Sciatic nerve (tissue), 2 donors: ENCODE measurements at regions not wholly inside any gene's neighbourhood (a gene's known extent, or its start where the extent isn't known, plus 50 kb on each side); places are given as distances from the start of the nearest gene placed in this dataset.

Experiments used
- ATAC-seq: fragments of 200-7000 bp; cut with Tn5 transposase; one replicate; pipeline ENCODE4 v1.9.1; 2020; ENCODE audit warnings: mild to moderate bottlenecking, moderate library complexity
- DNase-seq: peaks from one replicate; pipeline ENCODE4 v3.0.0-alpha.2; 2020; ENCODE audit warnings: low spot score
- intact Hi-C: fragments of 100-400 bp; cut with DNase I; formaldehyde crosslinking; loops from one replicate; pipeline ENCODE4 v1.14.2; 2022
- donor health status: DM: no; HTN: no; CAD: no.
- donor health status: DM: no; HTN: no; CAD: no.

GRCh38 chr9:29741169-29741568, 2167.9 kb upstream of the C9orf72 start:
- DNase-seq = no peak
- no peak for ATAC-seq
- intact Hi-C loops = no loop called here

DNA sequence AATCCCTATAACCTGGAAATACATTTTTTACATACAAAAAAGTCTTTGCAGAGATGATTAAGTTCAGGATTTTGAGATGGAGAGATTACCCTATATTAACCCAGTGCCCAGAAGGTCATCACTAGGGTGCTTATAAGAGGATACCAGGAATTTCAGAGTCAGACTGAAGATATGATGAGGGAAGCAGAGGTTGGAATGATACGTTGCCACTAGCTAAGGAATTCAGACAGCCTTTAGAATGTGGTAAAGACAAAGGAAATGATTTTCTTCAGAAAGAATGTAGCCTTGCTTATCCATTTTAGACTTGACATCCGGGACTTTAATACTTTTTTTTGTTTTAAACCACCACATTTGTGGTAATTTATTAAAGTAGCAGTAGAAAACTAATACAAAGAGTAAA, 2176.8 kb upstream of the C9orf72 start:
- intact Hi-C loops = no loop called here
- DNase-seq (no peak), ATAC-seq (no peak)

GRCh38 chr9:29751226-29751625, 2177.9 kb upstream of the C9orf72 start:
- DNase-seq (no peak), ATAC-seq (no peak)
- intact Hi-C loops = no loop called here

DNA sequence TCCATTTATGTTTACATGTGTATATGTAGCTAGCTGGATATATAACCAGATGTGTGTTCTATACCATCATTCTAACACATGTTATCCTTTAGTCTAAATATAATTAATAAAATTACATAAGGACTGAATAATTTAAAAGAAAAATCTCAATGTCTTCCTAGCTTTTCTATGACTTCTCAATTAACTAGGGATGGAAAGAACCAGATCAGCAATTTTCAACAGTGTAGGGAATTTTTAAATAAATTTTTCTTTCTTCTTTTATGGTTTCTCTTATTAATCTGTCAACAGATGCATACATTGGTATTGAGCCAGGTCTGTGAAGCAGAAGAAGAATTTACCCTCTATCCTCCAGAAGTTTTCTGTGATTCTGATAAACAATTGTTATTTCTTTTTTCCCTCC, 2180.4 kb upstream of the C9orf72 start:
- DNase-seq = no peak
- no peak for ATAC-seq

DNA sequence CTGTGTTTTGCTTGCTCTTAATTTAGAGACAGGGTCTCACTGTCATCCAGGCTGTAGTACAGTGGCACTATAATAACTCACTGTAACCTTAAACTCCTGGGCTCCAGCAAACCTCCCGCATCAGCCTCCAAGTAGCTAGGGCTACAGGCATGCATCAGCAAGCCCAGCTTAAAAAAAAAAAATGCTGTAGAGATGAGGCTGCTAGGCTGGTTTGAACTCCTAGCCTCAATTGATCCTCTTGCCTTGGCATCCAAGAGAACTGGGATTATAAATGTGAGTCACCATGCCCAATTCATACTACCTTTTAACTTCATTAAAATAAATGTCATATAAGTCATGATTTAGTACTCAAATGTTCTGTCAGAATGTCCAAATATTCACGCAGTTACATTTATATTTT, 2195.7 kb upstream of the C9orf72 start:
- ATAC-seq (no peak), DNase-seq (no peak)
- intact Hi-C loops = no loop called here

More for the DNA sequence above, 2180.4 kb upstream of the C9orf72 start:
- intact Hi-C loops = no loop called here

- DNase-seq (no peak), ATAC-seq (no peak)
- intact Hi-C loops = no loop called here
These were observed 2200.4 kb upstream of the C9orf72 start for GRCh38 chr9:29773676-29774075.

GRCh38 chr9:29775491-29775890, 2202.2 kb upstream of the C9orf72 start:
- ATAC-seq = no peak
- intact Hi-C loops = no loop called here
- DNase-seq = no peak

DNA sequence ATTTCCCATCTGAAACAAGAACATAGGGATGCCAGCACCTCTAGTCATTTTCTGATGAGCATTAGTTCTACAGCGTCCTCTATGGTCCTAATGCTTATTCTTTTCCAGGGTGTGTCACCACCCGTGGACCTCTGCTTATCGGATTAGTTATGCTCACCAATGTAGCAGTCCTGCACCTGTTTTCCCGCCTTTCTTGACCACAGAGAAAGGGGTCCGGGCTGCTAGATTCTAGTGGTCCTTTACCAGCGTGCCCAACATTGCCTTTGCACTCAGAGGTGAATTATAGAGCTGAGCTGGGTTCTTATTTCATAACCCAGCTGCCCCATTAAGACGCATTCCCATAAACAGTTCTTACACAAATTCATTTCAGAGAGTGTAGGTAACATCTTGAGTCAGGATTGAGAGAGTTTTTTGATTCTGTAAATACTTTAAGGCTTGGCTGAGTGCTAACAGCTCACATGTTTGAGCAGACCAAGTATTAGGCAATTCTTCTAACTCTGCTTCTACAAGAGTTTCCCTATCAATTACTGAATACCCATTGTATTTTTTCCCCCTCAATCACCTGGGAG, 2205.1 kb upstream of the C9orf72 start:
- intact Hi-C loops = no loop called here
- DNase-seq (no peak), ATAC-seq (no peak)

DNA sequence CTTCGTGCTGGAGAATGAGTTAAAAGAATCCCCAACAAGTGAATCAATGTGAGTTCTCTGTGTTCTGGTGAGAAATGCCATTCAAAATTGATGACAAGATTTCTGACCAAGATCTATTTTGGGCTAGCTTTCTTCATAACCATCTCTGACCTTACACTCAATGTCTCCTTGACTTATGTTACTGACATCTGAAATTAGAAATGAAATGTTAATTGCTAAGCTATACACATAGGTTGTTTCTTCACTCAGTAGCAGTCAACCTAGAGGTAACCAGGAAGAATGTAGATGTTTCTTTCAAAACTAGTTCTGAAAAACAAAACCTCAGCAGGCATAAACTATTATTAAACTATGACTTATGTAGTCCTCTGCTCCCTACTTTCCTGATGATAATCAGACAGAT, 2220.7 kb upstream of the C9orf72 start:
- no peak for ATAC-seq
- intact Hi-C loops = no loop called here
- DNase-seq = no peak

- intact Hi-C loops = no loop called here
- DNase-seq (no peak), ATAC-seq (no peak)
These were observed 2223.1 kb upstream of the C9orf72 start for GRCh38 chr9:29796291-29796952.

DNA sequence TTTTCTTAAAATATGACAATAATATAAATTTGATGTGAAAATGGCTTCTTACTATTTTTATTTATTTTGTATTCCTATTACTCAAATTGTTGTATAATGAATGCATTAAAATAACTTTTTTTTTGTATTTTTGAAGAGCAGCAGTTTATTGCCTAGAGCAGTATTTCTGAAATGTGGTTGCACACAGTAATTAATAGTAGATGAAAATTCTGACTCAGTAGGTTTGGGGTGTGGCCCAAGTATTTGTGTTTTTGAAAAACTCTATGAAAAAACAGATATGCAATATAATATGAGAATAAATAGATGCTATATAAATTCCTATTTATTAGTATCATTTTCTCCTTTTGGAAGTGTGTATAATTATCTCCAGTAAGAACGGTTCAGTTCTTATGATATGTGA, 2225.3 kb upstream of the C9orf72 start:
- intact Hi-C loops = no loop called here
- no peak for ATAC-seq
- no peak for DNase-seq

DNA sequence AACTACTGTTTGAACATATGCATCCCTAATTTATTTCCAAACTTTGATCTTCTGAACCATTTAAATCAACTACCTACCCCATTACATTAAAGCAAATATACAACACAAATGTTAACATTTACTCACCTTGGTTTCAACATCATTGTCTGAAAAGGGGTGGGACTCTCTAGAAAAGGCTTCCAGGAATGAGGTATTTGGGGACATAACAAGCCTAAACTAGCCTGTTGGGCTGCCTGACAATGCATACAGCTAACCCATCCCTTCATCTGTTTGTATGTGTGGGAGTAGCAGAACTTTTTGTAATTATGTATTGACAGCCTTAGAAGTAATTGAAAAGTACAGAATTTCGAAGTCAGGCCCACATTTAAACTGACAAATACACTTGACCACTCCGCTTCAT, 2225.9 kb upstream of the C9orf72 start:
- ATAC-seq (no peak), DNase-seq (no peak)
- intact Hi-C loops = no loop called here

DNA sequence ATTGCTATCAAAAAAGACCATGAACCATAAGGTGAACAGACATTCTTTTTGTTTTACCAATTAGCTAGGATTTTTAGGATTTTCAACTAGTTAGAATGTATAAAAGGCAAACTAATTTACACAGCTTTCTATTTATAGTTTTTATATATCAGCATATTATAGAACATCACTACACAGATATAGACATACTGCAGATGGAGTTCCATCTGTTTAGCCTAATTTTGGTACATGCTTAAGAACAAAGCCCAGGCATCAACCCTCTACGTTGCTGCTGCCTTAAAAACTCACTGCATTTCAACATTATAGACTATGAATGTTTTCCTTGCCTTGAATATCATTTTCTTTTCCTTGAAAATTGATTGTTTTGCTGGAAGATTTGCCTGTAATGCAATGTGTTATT, 2227.5 kb upstream of the C9orf72 start:
- ATAC-seq = no peak
- no peak for DNase-seq
- intact Hi-C loops = no loop called here

DNA sequence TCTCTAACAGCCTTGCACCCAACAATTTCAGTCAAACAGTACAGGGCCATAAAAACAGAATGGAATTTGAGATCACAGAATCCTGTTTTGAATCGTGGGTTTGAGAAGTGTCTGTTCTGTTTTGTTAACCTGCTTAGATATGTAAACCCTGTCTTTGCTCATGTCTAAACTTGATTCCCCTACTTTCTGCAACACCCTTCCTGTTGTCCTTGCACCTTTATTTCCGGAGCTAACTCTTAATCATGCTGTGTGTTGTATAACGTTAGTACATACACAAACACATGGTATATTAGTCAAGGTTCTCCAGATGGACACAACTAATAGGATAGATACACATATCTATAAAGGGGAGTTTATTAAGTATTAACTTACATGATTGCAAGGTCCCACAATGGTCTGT, 2229.2 kb upstream of the C9orf72 start:
- no peak for DNase-seq
- intact Hi-C loops = no loop called here

DNA sequence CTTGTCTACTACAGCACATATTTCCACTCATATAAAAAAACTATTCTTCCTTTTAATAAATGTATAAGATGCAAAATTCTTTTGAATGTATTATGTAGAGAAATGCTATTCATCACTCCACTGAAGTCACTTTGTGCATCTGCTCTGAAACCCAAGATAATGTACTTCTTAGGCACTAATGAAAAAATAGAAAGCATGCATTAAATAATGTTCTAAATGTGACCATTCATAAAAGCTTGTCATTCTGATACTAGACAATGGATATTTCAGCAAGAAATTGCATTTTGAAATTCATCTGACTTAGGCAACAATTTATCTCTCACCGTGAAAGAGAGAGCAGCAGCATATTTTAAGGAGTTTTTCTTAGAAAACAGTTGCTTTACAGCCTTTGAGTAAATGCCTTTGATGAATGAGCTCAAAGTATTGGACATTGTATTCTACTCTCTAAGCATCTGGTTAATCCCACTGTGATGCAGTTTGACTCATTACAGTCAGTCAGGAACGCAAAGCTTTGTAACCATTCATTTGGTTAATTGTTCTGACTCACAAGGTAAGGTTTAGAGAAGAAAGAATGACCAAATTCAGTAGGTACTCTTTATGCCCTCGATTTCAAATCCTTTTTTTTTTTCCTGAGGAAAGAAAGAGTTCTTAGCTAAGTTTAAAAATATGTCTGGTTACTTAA, 2233.8 kb upstream of the C9orf72 start:
- DNase-seq = no peak
- ATAC-seq = no peak
- intact Hi-C loops = no loop called here

More for the DNA sequence above, 2229.2 kb upstream of the C9orf72 start:
- ATAC-seq = no peak

GRCh38 chr9:29816954-29817703, 2243.8 kb upstream of the C9orf72 start:
- intact Hi-C loops = no loop called here
- no peak for ATAC-seq
- no peak for DNase-seq

DNA sequence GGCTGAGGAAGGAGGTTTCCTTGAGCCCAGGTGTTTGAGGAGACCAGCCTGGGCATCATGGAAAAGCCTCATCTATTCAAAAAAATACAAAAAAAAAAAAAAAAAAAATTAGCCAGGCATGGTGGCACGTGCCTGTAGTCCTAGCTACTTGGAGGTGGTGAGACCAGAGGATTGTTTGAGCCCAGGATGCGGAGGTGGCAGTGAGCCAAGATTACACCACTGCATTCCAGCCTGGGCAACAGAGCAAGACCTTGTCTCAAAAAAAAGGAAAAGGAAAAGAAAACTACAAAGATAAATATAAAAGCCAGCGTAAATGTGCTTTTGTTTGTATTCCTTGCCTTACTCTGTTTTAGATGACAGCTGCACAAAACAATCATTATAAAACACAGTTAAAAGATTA, 2249.2 kb upstream of the C9orf72 start:
- ATAC-seq = no peak
- intact Hi-C loops = no loop called here
- no peak for DNase-seq

DNA sequence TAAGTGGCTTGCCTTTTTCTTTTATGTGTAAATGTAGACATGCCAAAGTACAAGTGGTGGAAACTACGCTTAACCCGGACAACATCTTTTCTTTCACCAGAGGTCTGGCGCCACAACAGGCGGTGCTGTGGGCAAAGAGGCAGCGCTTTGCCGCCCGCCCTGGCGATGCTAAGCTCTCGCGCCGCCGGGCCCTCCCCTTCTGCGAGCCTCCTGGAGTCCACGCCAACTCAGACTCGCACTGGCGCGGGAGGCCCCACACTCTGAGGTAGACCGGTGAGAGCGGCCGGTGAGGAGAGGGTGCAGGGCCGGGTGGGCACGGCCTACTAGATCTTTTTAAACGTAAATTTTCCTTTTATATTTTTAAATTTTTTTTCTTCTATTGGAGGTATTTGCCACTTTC, 2253.1 kb upstream of the C9orf72 start:
- intact Hi-C loops = no loop called here
- ATAC-seq (no peak), DNase-seq (no peak)

DNA sequence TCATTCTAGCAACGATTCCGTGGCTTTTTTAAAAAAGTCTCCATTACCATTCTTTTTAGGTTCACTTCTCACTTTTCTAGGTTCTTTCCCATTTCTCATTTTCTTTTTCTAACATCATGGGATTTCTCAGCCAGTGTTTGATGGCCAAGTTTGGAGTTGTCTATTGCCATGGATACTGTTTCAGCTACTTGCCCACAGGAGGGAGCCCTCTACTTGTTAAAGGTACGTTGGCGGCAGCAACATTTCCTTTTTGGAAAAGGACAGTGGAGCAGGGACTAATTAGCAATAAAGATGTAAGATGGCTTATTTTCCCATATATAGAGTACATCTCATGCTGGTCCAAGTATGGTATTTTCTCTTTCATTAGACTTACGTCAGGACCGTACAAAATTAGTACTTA, 2257.5 kb upstream of the C9orf72 start:
- intact Hi-C loops = no loop called here
- DNase-seq = no peak
- no peak for ATAC-seq

GRCh38 chr9:29838491-29839020, 2265.3 kb upstream of the C9orf72 start:
- intact Hi-C loops = no loop called here
- DNase-seq (no peak), ATAC-seq (no peak)
